Lower leg skin (tissue), 4 donors: ENCODE measurements at regions not wholly inside any gene's neighbourhood (a gene's known extent, or its start where the extent isn't known, plus 50 kb on each side); places are given as distances from the start of the nearest gene placed in this dataset.
"Not testable (repeated sequence)": the region's sequence is repeated elsewhere in the genome, so short reads cannot be mapped to it uniquely, and the experiment has no call there.

ENCODE experiments used
- DNase-seq, 2 donors: peaks; one replicate each; pipeline ENCODE4 v3.0.0-alpha.2; 2019; ENCODE audit warnings: low spot score in 2 of 2
- H3K4me3 ChIP-seq: fragments of 200-600 bp; sonication (generic); 2 replicates; pipeline ENCODE4 v1.5.1; 2017; ENCODE audit warnings: mild to moderate bottlenecking, low read depth; ENCODE audit not compliant: poor library complexity, severe bottlenecking
- POLR2A ChIP-seq, 2 donors: fragments of 450-650 bp; IDR thresholded peaks; one replicate each; pipeline ENCODE4 v1.6.1; 2016 to 2017; ENCODE audit warnings: antibody characterized with exemption in 2 of 2, mild to moderate bottlenecking in 1 of 2, moderate library complexity in 1 of 2
- WGBS, 2 donors: methylation state at CpG; one replicate each; pipeline ENCODE4 v1.1.5; 2018; 5-methylcytosine and 5-hydroxymethylcytosine counted together
- intact Hi-C: fragments of 100-400 bp; cut with DNase I; formaldehyde crosslinking; loops from one replicate; pipeline ENCODE4 v1.15.0; 2023; ENCODE audit warnings: low total_unique reads
- TF ChIP-seq, protein P1 (sequence below), 3 donors: fragments of 450-650 bp; IDR thresholded peaks; one replicate each; pipeline ENCODE4 v1.5.1; 2016; ENCODE audit warnings: antibody characterized with exemption in 3 of 3, mild to moderate bottlenecking in 3 of 3, moderate library complexity in 2 of 3

DNA sequence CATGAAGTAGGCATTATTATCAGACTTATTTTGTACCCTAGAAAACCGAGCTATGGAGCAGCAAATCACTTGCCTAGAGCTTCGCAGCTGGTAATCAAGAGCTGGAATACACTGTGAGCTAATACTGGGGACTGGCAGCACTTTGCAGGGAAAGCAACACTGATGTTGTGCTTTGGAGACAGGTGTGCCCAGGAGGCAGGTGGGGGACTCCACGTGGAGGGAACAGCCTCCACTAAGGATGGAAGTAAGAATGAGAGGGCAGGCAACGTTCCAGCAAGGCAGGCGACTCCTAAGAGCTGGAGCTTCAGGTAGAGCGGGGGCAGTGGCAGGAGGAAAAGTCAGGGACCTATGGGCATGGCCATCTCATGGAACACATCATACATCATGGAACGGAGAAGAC, 300.5 kb upstream of the IGF1R start:
- WGBS, 2 donors, result 74 to 82% methylated on average over 7 of the region's 7 CpGs
- DNase-seq, result no peak

GRCh38 chr15:98350276-98350675, 298.1 kb upstream of the IGF1R start:
- intact Hi-C loops, result no loop called here

More for the DNA sequence above, 300.5 kb upstream of the IGF1R start:
- intact Hi-C loops, result no loop called here
- H3K4me3 ChIP-seq, result no peak overlapping the region
- TF ChIP-seq, protein P1, sequence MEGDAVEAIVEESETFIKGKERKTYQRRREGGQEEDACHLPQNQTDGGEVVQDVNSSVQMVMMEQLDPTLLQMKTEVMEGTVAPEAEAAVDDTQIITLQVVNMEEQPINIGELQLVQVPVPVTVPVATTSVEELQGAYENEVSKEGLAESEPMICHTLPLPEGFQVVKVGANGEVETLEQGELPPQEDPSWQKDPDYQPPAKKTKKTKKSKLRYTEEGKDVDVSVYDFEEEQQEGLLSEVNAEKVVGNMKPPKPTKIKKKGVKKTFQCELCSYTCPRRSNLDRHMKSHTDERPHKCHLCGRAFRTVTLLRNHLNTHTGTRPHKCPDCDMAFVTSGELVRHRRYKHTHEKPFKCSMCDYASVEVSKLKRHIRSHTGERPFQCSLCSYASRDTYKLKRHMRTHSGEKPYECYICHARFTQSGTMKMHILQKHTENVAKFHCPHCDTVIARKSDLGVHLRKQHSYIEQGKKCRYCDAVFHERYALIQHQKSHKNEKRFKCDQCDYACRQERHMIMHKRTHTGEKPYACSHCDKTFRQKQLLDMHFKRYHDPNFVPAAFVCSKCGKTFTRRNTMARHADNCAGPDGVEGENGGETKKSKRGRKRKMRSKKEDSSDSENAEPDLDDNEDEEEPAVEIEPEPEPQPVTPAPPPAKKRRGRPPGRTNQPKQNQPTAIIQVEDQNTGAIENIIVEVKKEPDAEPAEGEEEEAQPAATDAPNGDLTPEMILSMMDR (IDR thresholded peaks at IDR 0.05), result no peak
- TF ChIP-seq POLR2A (IDR thresholded peaks at IDR 0.05), result no peak

GRCh38 chr15:98358274-98358673, 290.1 kb upstream of the IGF1R start:
- peak in 1 of 2 donors; percentile 61 for DNase-seq
- WGBS, 2 donors, result 95% methylated on average over 5 of the region's 5 CpGs
- H3K4me3 ChIP-seq, intact Hi-C loops: not testable (repeated sequence)

More at GRCh38 chr15:98350276-98350675, 298.1 kb upstream of the IGF1R start:
- H3K4me3 ChIP-seq, result no peak overlapping the region
- DNase-seq, result no peak
- 15 to 26% methylated on average over 2 of the region's 2 CpGs for WGBS, 2 donors
- TF ChIP-seq, protein P1 (IDR thresholded peaks at IDR 0.05), result no peak
- no peak for TF ChIP-seq POLR2A (IDR thresholded peaks at IDR 0.05)

GRCh38 chr15:98358971-98359370, 289.4 kb upstream of the IGF1R start:
- no peak overlapping the region for H3K4me3 ChIP-seq
- intact Hi-C loops, result no loop called here
- TF ChIP-seq POLR2A (IDR thresholded peaks at IDR 0.05), result no peak
- TF ChIP-seq, protein P1 (IDR thresholded peaks at IDR 0.05), result no peak
- 77 to 81% methylated on average over 8 of the region's 8 CpGs for WGBS, 2 donors
- no peak for DNase-seq

DNA sequence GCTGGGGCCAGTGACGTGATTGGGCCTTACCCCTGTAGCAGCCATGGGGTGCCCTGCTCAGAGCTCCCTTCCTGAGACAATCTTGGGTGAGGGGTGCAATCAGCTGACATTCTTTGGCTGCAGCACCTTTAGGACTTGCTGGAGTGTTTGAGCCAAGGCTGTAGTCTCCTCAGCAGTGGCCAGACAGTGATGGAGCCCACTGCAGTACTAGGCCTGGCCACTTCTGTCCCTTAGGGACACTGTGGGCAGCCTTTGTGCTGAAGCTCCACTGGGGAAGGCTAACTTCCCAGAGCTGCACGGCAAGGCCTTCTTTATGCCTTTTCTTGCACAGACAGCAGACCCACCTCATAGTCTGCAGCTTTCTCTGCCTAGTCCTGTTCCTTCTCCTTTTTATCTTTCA, 284.9 kb upstream of the IGF1R start:
- H3K4me3 ChIP-seq, result no peak overlapping the region
- intact Hi-C loops, result no loop called here
- WGBS, 2 donors, result 78 to 85% methylated on average over 2 of the region's 2 CpGs
- TF ChIP-seq, protein P1 (IDR thresholded peaks at IDR 0.05), result no peak
- TF ChIP-seq POLR2A (IDR thresholded peaks at IDR 0.05), result no peak
- DNase-seq, result no peak

DNA sequence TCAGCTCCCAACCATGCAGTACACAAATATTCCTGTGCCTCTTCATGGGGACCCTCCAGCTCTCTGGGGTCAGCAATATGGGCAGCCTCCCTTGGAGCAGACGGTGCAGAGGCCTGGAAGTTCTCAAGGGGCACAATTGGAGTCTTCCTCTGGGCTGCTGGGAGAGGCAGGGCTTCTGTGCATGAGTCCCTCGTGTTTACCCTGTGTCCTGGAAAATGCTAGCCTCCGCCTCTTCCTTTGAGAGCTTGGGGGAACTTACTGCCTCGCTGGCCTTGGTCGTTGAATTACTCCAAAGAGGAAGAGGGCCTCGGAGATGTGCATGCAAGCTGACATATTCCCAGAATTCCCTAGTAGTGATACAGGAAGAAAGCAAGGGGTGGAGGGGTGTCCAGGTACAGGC, 284.4 kb upstream of the IGF1R start:
- intact Hi-C loops, result no loop called here
- no peak for DNase-seq
- 63% methylated on average over 6 of the region's 6 CpGs for WGBS, 2 donors
- TF ChIP-seq, protein P1 (IDR thresholded peaks at IDR 0.05), result no peak
- no peak for TF ChIP-seq POLR2A (IDR thresholded peaks at IDR 0.05)
- no peak overlapping the region for H3K4me3 ChIP-seq
